GM19397 (cell line): ENCODE measurements at regions not wholly inside any gene's neighbourhood (a gene's known extent, or its start where the extent isn't known, plus 50 kb on each side); places are given as distances from the start of the nearest gene placed in this dataset.

Source experiments
- ATAC-seq: cut with Tn5 transposase; IDR thresholded peaks from one replicate; pipeline ENCODE4 v1.9.1; 2021; ENCODE audit warnings: mild to moderate bottlenecking, moderate library complexity; ENCODE audit not compliant: unreplicated experiment

DNA sequence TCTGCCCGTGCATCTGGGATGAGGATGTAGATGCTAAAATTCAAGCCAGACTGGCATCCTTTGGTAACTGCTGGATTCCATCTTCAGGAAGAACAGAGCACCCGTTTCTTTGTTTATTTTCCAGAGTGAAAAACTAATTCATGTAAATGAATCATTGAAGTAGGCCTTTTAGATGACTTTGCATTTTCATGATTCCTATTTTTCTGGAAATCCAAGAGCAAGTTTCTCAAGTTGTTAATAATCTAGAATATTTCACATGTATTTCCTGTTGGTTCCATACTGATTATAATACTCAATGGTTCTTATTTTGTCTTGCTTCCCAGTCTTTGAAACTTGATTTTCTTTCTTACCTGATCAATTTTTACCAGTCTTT lies 328.4 kb downstream of the LPIN1 start:
- ATAC-seq, result no peak

DNA sequence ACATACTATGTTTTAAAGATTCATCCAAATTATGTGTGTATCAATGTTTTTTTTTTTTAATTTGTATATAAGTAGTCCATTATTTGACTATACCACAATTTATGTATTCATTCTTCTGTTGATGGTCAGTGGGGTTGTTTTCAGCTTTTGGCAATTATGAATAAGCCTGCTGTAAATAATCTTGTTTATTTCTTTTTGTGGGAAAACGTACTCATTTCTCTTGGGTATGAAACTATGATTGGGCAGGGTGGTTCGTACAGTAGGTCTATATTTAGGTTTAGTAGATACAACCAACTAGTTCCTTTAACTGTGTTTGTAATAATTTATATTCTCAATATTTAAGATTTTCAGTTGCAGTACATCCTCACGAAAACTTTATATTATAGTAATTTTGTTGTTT lies 329.2 kb downstream of the LPIN1 start:
- no peak for ATAC-seq

DNA sequence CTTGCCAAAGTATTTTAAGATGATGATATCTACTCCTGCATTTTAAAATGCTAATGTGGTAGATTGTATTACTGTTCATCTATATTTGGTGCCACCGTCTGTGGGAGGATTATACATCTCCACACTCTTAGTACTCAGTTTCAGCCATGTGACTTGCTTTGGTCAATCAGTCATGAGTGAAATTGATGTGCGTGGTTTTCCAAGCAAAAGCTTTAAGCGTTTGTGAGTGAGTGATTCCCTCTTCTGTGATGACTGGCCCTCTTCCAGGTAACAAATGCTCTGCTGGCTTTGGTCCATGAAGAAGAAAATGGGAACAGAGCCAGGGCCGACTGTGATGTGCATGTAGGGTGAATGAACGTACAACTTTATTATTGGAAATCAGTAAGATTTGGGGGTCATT lies 330.4 kb downstream of the LPIN1 start:
- no peak for ATAC-seq

DNA sequence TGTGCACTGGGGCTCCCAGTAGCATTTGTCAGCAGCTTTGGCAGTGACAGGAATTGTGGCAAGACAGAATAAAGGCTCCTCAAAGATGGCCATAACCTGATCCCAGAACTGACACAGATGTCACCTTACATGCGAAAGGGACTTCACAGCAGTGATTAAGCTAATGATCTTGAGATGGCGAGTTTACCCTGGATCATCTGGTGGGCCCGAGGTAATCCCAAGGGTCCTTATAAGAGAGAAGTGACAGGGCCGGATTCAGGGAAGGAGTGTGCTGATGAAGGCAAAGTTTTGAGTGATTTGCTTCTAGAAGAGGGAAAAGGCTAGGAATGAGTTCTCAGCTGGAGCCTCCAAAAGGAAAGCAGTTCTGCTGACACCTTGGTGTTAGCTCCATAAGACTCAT lies 333.9 kb downstream of the LPIN1 start:
- no peak for ATAC-seq

DNA sequence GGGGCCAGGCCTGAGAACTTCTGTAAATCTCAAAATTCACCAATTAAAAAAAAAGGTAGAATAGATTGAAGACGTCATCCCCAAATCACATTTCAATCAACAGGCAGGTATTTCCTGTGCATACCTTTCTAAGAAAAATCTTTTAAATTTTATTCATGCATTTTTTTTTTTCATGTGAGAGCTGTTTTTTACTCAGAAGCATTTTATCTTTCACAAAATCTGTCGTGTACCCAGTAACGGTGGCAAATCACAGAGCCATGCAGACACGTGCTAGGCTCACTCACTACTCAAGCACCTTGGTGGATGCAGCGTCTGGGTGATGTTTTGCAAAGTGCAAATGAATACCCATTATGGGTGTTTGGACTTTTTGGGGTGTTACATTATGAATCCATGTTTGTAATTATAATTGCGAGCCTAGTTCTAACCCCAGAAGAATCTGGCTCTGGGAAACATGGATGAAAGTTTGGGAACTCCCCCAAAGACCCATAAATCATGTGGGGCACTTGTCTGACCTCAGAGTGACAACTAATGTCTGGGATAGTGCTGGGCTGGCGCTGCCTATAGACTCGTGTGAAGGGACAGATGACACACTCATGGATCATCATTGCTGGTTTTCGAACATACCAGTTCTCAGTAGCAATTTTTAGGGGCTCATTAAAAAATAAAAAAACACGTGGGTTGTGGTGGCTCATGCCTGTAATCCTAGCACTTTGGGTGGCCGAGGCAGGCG lies 335.2 kb downstream of the LPIN1 start:
- no peak for ATAC-seq

DNA sequence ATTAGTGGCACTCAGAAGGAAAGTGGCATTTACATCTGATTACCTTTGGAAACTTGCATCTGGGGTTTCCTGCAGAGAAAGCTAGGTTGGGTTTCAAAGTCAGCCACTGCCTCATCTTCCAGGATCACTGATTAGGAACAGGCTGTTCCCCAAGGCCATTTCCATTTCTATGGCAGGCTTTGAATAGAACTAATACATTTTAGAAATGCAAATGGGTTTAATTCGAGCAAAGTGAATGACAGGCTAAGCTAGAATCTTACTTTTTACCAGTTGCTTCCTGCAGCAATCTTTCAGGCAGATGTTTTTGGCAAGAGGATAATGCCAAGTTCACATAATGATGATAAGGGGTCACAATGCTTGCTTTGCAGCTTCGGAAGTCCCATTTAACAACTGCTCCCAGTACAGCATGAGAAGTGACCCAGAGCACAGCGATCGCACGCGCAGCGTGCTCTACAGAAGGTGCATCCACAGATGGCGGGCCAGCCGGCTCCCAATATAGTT lies 336.7 kb downstream of the LPIN1 start:
- no peak for ATAC-seq

DNA sequence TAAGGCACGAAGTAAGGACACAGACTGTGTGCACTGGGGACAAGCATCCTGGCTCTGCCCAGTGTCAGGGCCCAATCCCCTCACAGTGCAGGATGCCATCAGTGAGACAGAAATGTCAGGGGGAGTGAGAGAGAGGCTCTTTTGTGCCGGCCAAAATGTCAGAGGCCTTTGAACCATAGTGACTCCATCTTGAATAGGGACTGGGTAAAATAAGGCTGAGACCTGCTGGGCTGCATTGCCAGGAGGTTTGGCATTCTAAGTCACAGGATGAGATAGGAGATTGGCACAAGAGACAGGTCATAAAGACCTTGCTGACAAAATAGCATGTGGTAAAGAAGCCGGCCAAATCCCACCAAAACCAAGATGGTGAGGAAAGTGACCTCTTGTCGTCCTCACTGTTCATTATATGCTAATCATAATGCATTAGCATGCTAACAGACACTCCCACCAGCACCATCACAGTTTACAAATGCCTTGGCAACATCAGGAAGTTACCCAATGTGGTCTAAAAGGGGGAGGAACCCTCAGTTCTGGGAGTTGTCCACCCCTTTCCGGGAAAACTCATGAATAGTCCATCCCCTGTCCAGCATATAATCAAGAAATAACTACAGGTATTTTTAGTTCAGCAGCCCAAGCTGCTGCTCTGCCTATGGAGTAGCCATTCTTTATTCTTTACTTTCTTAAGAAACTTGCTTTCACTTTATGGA lies 337.4 kb downstream of the LPIN1 start:
- no peak for ATAC-seq

DNA sequence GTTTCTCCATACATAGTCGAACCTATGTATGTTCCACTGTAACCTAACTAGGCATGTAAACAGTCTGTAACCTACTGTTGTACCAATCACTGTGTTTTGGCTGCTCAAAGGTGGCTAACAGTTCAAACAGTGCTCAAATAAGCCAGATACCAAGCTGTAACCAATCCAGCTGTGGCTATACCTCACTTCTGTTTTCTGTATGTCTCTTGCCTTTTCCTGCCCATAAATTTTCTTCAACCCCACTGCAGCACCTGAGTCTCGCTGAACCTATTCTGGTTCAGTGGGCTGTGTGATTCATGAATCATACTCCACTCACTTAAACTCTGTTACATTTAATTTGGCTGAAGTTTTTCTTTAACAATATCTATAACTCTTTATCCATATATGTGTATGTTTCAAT lies 340.7 kb downstream of the LPIN1 start:
- ATAC-seq, result no peak

DNA sequence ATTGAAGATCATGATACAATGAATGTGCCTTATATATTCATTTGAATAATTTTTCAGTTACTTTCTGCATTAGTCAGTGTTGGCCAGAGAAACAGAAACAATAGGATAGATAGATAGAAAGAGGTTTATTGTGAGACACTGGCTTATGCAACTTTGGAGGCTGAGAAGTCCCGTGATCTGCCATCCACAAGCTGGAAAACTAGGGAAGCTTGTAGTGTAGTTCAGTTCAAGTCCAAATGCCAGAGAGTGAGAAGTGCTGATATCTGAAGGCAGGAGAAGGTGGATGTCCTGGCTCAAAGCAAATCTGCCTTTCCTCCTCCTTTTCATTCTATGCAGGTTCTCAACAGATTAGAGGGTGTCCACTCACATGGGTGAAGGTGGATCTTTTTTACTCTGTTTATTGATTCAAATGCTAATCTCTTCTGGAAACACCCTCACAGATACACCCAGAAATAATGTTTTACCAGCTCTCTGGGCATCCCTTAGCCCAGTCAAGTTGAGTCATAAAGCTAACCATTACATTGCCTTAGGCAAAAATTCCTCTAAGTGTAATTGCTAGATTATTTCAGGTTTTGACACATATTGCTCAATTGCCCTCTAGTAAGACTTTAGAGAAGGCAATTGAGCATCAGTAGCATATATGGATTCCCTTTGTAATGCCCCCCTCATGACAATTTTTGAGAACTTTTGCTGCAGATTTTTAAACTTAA lies 341.4 kb downstream of the LPIN1 start:
- ATAC-seq, result no peak

DNA sequence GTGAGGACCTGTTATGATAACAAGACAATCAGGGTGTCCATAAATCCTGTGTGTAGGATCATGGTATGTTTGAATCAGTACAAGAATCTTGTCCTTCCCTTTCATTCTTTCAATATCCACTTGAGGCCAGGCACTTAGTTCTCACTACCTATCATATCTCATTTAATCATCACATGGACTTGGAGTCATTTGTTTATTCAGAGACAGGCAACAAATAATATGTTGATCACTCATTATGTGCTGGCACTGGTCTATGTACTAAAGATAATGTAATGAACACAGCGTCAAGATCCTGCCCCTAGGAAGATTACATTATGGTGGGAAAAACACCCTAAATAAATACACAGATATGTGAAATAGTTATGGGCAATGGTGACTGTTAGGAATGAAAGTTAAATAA lies 342.6 kb downstream of the LPIN1 start:
- no peak for ATAC-seq

DNA sequence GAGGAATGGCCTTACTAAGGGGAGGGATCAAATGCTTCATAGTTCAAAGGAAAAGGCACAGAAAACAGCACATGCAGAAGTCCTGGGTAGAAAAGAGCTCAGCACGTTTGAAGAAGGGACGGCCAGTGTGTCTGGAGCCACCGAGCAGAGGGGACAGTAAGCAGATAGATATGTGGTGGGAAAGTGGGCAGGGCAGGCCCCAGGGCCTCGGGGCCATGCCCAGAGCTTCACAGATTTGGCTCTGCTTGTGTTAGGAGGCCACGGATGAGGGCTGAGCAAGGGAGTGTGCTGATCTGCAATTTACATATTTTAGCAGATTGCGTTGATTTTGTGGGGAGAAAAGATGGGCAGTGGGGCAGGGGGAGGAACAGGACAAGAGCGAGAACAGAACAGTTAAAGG lies 343.1 kb downstream of the LPIN1 start:
- no peak for ATAC-seq

DNA sequence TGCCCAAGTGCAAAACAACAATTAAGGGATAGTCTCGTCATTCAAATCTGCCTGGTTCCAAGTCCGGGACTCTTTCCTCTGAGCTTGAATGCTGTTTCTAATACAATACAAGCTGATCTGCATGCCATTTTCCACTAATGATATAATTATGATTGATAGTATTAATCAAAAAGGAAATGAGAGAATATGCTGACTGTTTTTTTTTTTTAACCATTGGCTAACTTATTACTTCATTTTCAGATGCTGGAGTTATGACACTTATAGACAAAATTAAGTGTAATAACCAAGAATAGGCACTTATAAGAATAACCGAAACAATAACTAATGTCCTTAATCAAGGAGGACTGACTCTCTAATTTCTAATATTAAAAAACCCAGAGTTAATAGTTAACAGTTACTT lies 343.6 kb downstream of the LPIN1 start:
- no peak for ATAC-seq

DNA sequence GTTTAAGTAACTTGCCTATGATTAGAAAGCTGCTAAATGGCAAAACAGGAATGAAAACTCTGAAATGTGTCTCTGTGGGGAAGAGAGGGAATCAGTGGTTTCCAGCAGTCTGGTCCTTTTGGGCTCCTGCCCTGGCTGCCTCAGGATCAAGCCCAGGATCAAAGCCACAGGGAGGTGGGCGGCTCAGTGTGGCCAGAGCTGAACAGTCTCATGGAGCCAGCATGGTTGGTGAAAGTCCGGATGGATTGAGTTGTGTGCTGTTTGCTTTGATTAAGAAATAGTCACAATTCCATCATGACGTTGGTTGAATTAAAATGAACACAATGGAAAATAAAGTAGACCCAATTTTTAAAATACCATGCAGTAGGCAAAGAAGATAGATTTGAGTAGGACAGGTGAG lies 344.2 kb downstream of the LPIN1 start:
- ATAC-seq, result no peak

DNA sequence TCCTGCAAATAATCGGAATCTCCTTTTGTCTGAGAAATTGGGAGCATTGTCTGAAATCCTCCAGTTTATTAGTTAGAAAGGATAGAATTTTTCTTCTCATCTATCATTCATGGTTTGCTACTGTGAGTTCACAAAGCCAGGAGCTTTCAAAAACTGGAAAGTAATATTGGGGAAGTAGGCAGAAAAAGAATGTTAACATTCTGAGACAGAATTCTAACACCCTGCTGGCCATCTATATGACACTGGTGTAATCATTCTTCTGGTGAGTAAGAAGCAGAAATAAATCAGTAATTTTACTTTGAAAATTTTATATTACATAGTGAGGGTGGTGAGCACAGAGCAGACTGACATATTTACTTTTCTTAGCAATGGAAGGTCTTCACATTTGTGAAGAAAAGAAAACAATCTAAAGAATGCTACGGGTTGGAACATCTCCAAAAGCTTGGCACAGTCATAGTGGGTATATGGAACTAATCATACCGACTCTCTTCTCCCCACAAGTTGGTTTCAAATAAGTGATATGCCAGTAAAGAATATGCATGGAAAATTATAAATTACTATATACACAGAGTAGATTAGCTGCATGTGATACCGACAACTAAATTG lies 344.9 kb downstream of the LPIN1 start:
- ATAC-seq, result no peak

DNA sequence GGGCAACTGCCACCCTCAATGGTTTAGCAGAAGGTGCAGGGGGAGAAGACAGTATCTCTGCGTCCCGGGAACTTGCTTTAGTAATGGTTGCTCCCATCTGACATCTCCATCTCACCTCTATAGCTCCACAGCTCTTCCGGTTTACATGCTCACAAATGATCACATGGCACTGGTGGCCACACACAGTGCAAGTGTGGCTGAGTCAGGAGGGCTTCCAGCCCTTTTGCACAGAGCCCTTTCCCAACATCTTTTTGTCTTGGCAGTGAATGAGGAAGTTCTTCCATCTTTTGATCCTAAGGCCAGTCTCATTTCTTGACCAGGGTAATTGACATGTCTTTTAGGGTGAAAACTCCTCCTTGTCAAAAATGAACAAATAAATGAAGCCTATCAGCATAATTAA lies 347.7 kb downstream of the LPIN1 start:
- no peak for ATAC-seq

DNA sequence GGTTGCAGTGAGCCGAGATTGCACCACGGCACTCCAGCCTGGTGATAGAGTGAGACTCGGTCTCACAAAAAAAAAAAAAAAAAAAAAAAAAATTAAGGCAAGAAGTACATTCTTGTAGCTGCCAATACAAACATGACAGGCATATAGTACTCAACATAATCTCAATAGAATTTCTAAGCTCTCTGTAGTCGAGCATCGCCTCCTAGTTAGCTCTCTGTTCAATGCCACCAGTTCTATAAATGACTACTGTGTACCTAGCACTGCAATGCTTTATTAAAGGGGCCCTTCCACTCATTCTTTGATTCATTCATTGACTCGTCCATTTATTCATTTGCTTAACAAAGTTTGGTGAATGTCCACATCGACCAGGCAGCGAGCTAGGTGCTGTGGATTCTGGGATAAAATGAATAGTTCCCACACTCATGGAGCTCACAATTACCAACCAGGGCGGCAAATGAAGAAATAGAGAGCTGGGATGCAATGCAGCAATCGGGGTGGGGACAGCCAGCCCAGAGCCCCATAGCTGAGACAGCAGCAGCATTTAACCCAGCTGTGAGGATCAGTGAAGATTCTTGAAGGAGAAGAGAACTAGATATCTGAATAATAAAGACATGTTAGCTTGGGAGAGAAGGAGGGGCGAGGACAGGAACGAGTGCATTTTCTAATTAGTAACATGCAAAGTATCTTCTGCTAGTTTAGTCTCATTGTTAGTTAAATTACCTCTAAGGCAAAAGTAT lies 349.8 kb downstream of the LPIN1 start:
- no peak for ATAC-seq

DNA sequence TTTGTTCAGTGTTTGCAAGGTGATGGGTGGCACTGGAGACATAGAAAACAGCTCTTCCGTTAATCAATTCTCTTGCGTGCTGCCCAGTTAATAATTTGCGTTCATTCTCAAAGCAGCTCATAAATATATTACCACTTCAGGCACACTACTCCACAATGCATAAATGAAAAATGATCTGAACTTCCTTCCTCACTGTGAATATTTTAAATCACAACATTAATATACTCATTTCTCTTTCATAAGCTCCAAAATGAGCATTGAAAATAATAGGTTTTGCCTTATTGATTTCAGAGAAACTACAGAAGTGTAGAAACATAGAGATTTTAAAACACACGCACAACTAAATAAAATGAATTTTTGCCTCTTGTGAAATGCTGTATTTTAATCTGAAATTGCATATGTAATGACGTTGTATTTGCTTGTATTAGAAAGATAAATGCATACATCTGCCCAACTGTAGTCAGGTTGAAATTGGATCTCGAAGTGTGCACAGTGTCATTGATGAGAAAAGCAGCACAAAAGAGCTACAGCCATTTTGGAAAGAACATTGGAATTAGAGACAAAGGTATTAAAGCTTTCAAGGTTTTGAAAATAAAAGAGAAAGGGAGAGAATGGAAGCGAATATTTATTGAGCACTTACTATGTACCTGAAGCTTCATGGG lies 350.5 kb downstream of the LPIN1 start:
- no peak for ATAC-seq

DNA sequence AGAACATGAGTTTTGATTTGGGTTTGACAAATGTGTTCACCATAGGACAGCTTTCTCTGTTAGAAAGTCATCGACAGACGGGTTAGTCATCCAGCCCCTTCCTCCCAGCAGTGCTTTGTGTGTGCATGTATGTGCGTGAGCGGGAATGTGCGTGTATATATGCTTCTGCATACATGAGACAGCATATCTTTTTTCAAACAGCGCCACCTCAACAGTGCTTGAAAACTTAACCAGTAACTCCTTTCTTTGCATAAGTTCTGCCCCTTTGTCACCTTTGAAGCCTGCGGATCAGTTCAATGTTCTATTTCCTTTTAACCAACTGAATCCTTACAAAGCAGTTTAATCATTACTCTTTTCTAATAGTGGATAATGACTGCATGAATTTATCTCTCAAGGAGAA lies 351.4 kb downstream of the LPIN1 start:
- ATAC-seq, result no peak

DNA sequence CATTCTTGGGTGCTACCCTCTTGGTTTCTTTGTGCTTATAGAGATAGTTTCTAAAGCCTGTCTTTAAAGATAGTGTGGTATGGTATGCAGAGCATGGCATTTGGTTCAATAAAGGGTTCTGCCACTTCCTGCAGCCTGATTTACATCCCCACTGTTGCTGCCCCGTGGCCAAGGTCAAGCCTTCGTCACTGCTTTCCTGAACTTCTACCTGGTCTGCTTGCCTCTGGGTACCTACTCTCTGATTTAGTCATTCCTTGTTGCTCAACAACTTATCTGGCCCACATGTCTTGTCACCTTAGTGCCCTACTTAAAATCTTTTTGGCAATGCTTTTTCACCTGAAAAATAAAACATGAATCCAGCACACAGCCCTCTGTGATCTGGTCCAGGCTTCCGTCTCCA lies 352.9 kb downstream of the LPIN1 start:
- no peak for ATAC-seq

DNA sequence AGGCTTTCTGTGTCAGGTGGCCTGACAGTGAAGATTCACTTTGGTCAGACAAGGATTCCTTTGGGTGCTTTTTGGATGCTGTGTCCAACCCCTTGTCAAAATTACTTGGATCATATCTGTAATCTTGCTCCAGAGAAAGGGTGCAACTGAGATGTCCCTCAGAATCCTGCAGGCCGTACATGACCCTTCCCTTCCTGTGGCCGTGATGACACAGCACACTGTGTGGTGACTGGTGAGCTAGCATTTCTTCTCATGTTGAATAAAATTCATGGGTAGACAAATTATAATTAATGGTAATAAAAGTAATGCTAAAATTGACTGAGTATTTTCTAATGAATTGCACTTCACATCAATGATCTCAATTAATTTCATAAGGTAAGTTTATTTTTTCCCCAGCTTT lies 356.2 kb downstream of the LPIN1 start:
- no peak for ATAC-seq
